Fibroblast of lung (primary cell): ENCODE measurements at regions not wholly inside any gene's neighbourhood (a gene's known extent, or its start where the extent isn't known, plus 50 kb on each side); places are given as distances from the start of the nearest gene placed in this dataset.
"Not testable (repeated sequence)": the region's sequence is repeated elsewhere in the genome, so short reads cannot be mapped to it uniquely, and the experiment has no call there.

Source experiments
- EZH2 ChIP-seq: IDR thresholded peaks from 2 replicates; pipeline ENCODE4 v1.5.1; 2012; ENCODE audit warnings: low read length, control low read depth, mild to moderate bottlenecking; ENCODE audit errors: missing control alignments
- TF ChIP-seq, protein P1 (sequence below), 2 donors: IDR thresholded peaks in 1 of 2; conservative IDR thresholded peaks in 1 of 2; 1 replicate in 1 of 2; 2 replicates in 1 of 2; pipeline ENCODE4 v1.5.1; 2011 to 2012; ENCODE audit warnings: low read length in 2 of 2, control low read depth in 1 of 2, inconsistent platforms in 1 of 2, low read depth in 1 of 2, mild to moderate bottlenecking in 1 of 2

DNA sequence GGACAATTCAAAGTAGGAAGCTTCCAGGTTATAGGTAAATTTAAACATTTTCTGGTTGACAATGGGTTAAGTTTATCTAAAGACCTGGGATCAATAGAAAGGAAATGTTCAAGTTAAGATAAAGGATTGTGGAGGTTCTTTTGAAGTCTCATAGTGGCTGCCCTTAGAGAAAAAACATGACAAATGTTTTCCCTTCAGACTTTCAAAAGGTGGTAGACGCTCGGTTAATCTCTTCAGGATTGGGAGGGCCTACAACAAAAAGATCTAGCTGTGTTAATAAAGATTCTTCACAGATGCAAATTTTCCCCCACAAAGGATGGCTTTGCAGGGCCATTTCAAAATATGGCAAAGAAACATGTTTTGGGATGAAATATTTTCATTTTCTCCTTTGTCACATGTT is 86.6 kb upstream of the FRMD4A start:
- TF ChIP-seq, protein P1, sequence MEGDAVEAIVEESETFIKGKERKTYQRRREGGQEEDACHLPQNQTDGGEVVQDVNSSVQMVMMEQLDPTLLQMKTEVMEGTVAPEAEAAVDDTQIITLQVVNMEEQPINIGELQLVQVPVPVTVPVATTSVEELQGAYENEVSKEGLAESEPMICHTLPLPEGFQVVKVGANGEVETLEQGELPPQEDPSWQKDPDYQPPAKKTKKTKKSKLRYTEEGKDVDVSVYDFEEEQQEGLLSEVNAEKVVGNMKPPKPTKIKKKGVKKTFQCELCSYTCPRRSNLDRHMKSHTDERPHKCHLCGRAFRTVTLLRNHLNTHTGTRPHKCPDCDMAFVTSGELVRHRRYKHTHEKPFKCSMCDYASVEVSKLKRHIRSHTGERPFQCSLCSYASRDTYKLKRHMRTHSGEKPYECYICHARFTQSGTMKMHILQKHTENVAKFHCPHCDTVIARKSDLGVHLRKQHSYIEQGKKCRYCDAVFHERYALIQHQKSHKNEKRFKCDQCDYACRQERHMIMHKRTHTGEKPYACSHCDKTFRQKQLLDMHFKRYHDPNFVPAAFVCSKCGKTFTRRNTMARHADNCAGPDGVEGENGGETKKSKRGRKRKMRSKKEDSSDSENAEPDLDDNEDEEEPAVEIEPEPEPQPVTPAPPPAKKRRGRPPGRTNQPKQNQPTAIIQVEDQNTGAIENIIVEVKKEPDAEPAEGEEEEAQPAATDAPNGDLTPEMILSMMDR (conservative IDR thresholded peaks at IDR 0.05 in 1 of 2, IDR thresholded peaks at IDR 0.05 in 1 of 2; ENCODE audit: low read depth in 1 of 2, low read length in 2 of 2): not testable (repeated sequence)
- TF ChIP-seq EZH2: not testable (repeated sequence)
